ENCODE measurements at regions not wholly inside any gene's neighbourhood (a gene's known extent, or its start where the extent isn't known, plus 50 kb on each side); places are given as distances from the start of the nearest gene placed in this dataset.

- H3K4me1 ChIP-seq (ENCODE audit: control insufficient read depth in 1 of 2, insufficient read depth in 2 of 2, low read length in 2 of 2) = no peaks in the 10 kb centered on the region
- DNase-seq (ENCODE audit: low read depth, low spot score) = no peak
- no peaks in the 10 kb centered on the region for H3K36me3 ChIP-seq (ENCODE audit: control insufficient read depth in 1 of 2, insufficient read depth in 2 of 2, low read length in 2 of 2)
- H3K9me2 ChIP-seq (ENCODE audit: insufficient read depth) = no peaks in the 10 kb centered on the region
- ChIA-PET CTCF (no interaction called here), POLR2A (no interaction called here), RAD21 (ENCODE audit: low non-redundant PET in 1 of 2, low total read pairs in 2 of 2, uncharacterized antibody in 2 of 2, unreplicated experiment in 2 of 2) (no interaction called here)
- intact Hi-C loops (cut with micrococcal nuclease) = no loop called here
- H3K79me2 ChIP-seq (ENCODE audit: insufficient read depth, low read length) = no peaks in the 10 kb centered on the region
- no peak overlapping the region for H3K9ac ChIP-seq (ENCODE audit: low read length)
- no peak overlapping the region for H3K4me3 ChIP-seq (replicated peaks in 1 of 2; ENCODE audit: low read depth in 1 of 2, low read length in 2 of 2)
- H3K27me3 ChIP-seq (ENCODE audit: insufficient read depth, low read length) = no peaks in the 10 kb centered on the region
- H3K4me2 ChIP-seq (ENCODE audit: low read length) = no peak overlapping the region
- no peak for ATAC-seq
- peaks cover 11 to 23% of the 10 kb centered on the region in 2 experiments; a peak in 2 of 4 replicates for H3K9me3 ChIP-seq (ENCODE audit: control insufficient read depth in 1 of 2, insufficient read depth in 1 of 2, low read depth in 1 of 2, low read length in 2 of 2)
- no peak overlapping the region for H2AFZ ChIP-seq (ENCODE audit: low read depth, low read length, poor library complexity, severe bottlenecking)
- BruUV-seq (replicated peaks) = no TSS peak
- no peak overlapping the region for H3K27ac ChIP-seq (ENCODE audit: low read depth, low read length)
- no peak for TF ChIP-seq TCF7L2 (IDR thresholded peaks at IDR 0.05; ENCODE audit: borderline replicate concordance, extremely low read depth, insufficient read depth, insufficient read length)
- no peak for TF ChIP-seq FOSL1 (IDR thresholded peaks at IDR 0.05; ENCODE audit: low read depth)
- TF ChIP-seq YY1 (IDR thresholded peaks at IDR 0.05; ENCODE audit: extremely low read depth, insufficient replicate concordance, low read depth, low read length) = no peak
- no peak for TF ChIP-seq ELF1 (IDR thresholded peaks at IDR 0.05; ENCODE audit: borderline replicate concordance, low read depth)
- TF ChIP-seq, protein P1, sequence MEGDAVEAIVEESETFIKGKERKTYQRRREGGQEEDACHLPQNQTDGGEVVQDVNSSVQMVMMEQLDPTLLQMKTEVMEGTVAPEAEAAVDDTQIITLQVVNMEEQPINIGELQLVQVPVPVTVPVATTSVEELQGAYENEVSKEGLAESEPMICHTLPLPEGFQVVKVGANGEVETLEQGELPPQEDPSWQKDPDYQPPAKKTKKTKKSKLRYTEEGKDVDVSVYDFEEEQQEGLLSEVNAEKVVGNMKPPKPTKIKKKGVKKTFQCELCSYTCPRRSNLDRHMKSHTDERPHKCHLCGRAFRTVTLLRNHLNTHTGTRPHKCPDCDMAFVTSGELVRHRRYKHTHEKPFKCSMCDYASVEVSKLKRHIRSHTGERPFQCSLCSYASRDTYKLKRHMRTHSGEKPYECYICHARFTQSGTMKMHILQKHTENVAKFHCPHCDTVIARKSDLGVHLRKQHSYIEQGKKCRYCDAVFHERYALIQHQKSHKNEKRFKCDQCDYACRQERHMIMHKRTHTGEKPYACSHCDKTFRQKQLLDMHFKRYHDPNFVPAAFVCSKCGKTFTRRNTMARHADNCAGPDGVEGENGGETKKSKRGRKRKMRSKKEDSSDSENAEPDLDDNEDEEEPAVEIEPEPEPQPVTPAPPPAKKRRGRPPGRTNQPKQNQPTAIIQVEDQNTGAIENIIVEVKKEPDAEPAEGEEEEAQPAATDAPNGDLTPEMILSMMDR (IDR thresholded peaks at IDR 0.05 in 2 of 3, conservative IDR thresholded peaks at IDR 0.05 in 1 of 3; ENCODE audit: borderline replicate concordance in 1 of 3, insufficient read depth in 1 of 3, low read depth in 2 of 3, low read length in 2 of 3) = 0 out of 6 replicates have a peak, but pooled peaks of 1 of the 3 experiments have one; percentile 13
- TF ChIP-seq, protein P2, sequence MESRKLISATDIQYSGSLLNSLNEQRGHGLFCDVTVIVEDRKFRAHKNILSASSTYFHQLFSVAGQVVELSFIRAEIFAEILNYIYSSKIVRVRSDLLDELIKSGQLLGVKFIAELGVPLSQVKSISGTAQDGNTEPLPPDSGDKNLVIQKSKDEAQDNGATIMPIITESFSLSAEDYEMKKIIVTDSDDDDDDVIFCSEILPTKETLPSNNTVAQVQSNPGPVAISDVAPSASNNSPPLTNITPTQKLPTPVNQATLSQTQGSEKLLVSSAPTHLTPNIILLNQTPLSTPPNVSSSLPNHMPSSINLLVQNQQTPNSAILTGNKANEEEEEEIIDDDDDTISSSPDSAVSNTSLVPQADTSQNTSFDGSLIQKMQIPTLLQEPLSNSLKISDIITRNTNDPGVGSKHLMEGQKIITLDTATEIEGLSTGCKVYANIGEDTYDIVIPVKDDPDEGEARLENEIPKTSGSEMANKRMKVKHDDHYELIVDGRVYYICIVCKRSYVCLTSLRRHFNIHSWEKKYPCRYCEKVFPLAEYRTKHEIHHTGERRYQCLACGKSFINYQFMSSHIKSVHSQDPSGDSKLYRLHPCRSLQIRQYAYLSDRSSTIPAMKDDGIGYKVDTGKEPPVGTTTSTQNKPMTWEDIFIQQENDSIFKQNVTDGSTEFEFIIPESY (IDR thresholded peaks at IDR 0.05; ENCODE audit: extremely low read depth, insufficient replicate concordance, low read length) = no peak
- TF ChIP-seq, protein P3, sequence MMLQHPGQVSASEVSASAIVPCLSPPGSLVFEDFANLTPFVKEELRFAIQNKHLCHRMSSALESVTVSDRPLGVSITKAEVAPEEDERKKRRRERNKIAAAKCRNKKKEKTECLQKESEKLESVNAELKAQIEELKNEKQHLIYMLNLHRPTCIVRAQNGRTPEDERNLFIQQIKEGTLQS (IDR thresholded peaks at IDR 0.05) = no peak
- no peak for TF ChIP-seq EZH2phosphoT487 (IDR thresholded peaks at IDR 0.05; ENCODE audit: borderline replicate concordance)
- H4K20me1 ChIP-seq (ENCODE audit: insufficient read depth) = no peaks in the 10 kb centered on the region
Measured at GRCh38 chr12:24109381-24110039, 160.0 kb upstream of the SOX5 start.

Data from HCT116 (cell line).